GM13976 (cell line): ENCODE measurements at regions not wholly inside any gene's neighbourhood (a gene's known extent, or its start where the extent isn't known, plus 50 kb on each side); places are given as distances from the start of the nearest gene placed in this dataset.

ENCODE experiments used
- DNase-seq: peaks from one replicate; pipeline ENCODE4 v3.0.0; 2012; ENCODE audit warnings: low spot score
- CTCF ChIP-seq: IDR thresholded peaks from 2 replicates; pipeline ENCODE4 v1.5.1; 2012; ENCODE audit warnings: borderline replicate concordance, mild to moderate bottlenecking; ENCODE audit not compliant: insufficient read depth; ENCODE audit errors: extremely low read depth, missing control alignments, control extremely low read depth
- in situ Hi-C: fragments of 300-500 bp; cut with MboI; formaldehyde crosslinking; loops from one replicate; pipeline ENCODE4 v1.12.0; 2022; ENCODE audit warnings: low sequenced_read_pairs, mixed read lengths, inconsistent platforms; ENCODE audit not compliant: unreplicated experiment

GRCh38 chrX:16018291-16018690 is 105.1 kb upstream of the GRPR start:
- in situ Hi-C loops, result no loop called here
- TF ChIP-seq CTCF, result no peak
- no peak for DNase-seq

- in situ Hi-C loops, result no loop called here
- DNase-seq, result no peak
- no peak for TF ChIP-seq CTCF
These were observed 109.2 kb upstream of the GRPR start for GRCh38 chrX:16014171-16014570.

GRCh38 chrX:16012250-16012649 is 111.1 kb upstream of the GRPR start:
- no peak for DNase-seq
- no peak for TF ChIP-seq CTCF
- in situ Hi-C loops, result no loop called here

DNA sequence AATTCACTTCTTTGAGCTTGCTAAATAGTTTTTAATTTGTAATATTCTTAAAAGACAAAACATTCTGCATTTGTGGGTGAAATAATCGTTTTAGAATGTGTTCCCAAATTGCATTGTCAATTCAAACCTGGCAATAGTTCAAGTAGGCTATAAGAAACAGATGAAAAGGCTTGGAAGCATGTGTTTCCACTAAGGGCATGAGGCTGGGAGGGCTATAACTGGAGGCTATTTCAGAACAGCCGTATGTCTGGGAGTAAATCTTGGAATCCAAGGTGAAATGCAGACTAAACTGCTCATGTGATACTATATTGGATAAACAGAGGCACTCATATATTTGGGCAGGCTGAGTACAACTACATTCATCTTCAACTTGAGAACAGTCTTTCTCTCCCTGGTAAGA is 117.4 kb upstream of the GRPR start:
- DNase-seq, result no peak
- TF ChIP-seq CTCF, result no peak
- in situ Hi-C loops, result no loop called here

DNA sequence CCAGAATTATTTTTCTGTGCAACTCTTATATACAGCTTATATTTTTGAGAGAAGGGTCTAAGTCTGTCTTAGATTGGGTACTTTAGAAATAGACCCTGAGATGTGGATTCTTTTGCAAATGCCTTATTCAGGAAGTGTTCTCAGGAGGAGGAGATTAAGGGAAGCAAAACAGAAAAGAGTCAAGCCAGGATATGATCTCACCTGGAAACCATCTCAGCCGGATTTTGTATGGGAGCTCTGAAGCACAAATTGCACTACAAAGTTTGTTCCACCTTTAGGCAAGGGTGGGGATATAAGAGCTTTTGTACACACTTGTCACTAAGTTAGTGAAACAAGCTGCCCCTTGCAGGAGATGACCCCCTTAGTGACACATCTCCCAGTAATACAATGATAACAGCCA is 121.2 kb upstream of the GRPR start:
- no peak for DNase-seq
- in situ Hi-C loops, result no loop called here

DNA sequence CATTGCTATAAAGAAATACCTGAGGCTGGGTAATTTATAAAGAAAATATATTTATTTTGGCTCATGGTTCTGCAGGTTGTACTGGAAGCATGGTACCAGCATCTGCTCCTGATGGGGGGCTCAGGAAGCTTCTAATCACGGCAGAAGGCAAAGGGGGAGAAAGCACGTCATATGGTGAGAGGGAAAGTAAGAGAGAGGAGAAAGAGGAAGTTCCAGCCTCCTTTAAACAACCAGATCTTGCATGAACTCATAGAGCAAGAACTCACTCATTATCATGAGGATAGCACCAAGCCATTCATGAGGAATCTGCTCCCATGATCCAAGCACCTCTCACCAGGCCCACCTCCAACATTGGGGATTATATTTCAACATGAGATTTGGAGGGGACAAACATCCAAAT is 125.0 kb upstream of the GRPR start:
- in situ Hi-C loops, result no loop called here
- no peak for TF ChIP-seq CTCF
- no peak for DNase-seq

More for the DNA sequence above, 121.2 kb upstream of the GRPR start:
- no peak for TF ChIP-seq CTCF

- no peak for DNase-seq
- in situ Hi-C loops, result no loop called here
- no peak for TF ChIP-seq CTCF
These were observed 133.6 kb upstream of the GRPR start for GRCh38 chrX:15989716-15990115.
